Kidney epithelial cell (primary cell): ENCODE measurements at regions not wholly inside any gene's neighbourhood (a gene's known extent, or its start where the extent isn't known, plus 50 kb on each side); places are given as distances from the start of the nearest gene placed in this dataset.
"Not testable (repeated sequence)": the region's sequence is repeated elsewhere in the genome, so short reads cannot be mapped to it uniquely, and the experiment has no call there.

Experiments used
- DNase-seq: peaks from one replicate; pipeline ENCODE4 v3.0.0-alpha.2; 2010; ENCODE audit warnings: low read depth
- H3K27me3 ChIP-seq: 2 replicates; pipeline ENCODE4 v1.6.0; 2011; ENCODE audit warnings: low read length; ENCODE audit not compliant: control insufficient read depth, insufficient read depth
- H3K36me3 ChIP-seq: 2 replicates; pipeline ENCODE4 v1.5.1; 2011; ENCODE audit warnings: low read length; ENCODE audit not compliant: control insufficient read depth, insufficient read depth
- H3K4me3 ChIP-seq: 2 replicates; pipeline ENCODE4 v1.5.1; 2011; ENCODE audit warnings: low read depth, mild to moderate bottlenecking, control low read depth, low read length
- CTCF ChIP-seq: IDR thresholded peaks from 2 replicates; pipeline ENCODE4 v1.5.1; 2011; ENCODE audit warnings: mild to moderate bottlenecking, moderate library complexity, low read length, control low read depth, inconsistent platforms; ENCODE audit not compliant: insufficient read depth, poor library complexity, severe bottlenecking

GRCh38 chr4:144423930-144424329, 222.0 kb upstream of the HHIP start:
- Histone ChIP-seq H3K36me3 (no peaks in the 10 kb centered on the region), H3K4me3 (no peak overlapping the region), H3K27me3 (no peaks in the 10 kb centered on the region)
- DNase-seq = no peak
- no peak for TF ChIP-seq CTCF

- not testable (repeated sequence) for H3K36me3 ChIP-seq, H3K4me3 ChIP-seq, DNase-seq, H3K27me3 ChIP-seq
Observed at GRCh38 chr4:144426023-144426422, 219.9 kb upstream of the HHIP start.

GRCh38 chr4:144442713-144443112, 203.2 kb upstream of the HHIP start:
- Histone ChIP-seq H3K36me3 (no peaks in the 10 kb centered on the region), H3K4me3 (no peak overlapping the region), H3K27me3 (no peaks in the 10 kb centered on the region)
- TF ChIP-seq CTCF = no peak
- DNase-seq = no peak

- Histone ChIP-seq H3K4me3 (no peak overlapping the region), H3K36me3 (no peaks in the 10 kb centered on the region), H3K27me3 (no peaks in the 10 kb centered on the region)
- DNase-seq = no peak
- no peak for TF ChIP-seq CTCF
Observed at GRCh38 chr4:144449611-144450010, 196.3 kb upstream of the HHIP start.

GRCh38 chr4:144450526-144450925, 195.4 kb upstream of the HHIP start:
- H3K27me3 ChIP-seq = no peaks in the 10 kb centered on the region
- H3K4me3 ChIP-seq = no peak overlapping the region
- TF ChIP-seq CTCF = no peak
- no peaks in the 10 kb centered on the region for H3K36me3 ChIP-seq
- peak; percentile 18 for DNase-seq

- no peak for TF ChIP-seq CTCF
- no peak for DNase-seq
- H3K4me3 ChIP-seq = no peak overlapping the region
- no peaks in the 10 kb centered on the region for H3K27me3 ChIP-seq
- H3K36me3 ChIP-seq = no peaks in the 10 kb centered on the region
Observed at GRCh38 chr4:144451766-144452450, 194.0 kb upstream of the HHIP start.
